SK-N-SH treated with all-trans-retinoic acid at 6 μM for 48 hours (cell line): ENCODE measurements at regions not wholly inside any gene's neighbourhood (a gene's known extent, or its start where the extent isn't known, plus 50 kb on each side); places are given as distances from the start of the nearest gene placed in this dataset.
A peak's percentile ranks its signal among the peaks of the same experiment; 100 is the strongest.

ENCODE experiments used
- ATAC-seq: fragments of 200-7000 bp; cut with Tn5 transposase; 3 replicates; pipeline ENCODE4 v1.9.1; 2020; ENCODE audit warnings: mild to moderate bottlenecking, moderate library complexity
- ARNTL ChIP-seq: fragments of 450-650 bp; formaldehyde crosslinking; IDR thresholded peaks from 2 replicates; pipeline ENCODE4 v1.5.0; 2020; ENCODE audit warnings: low read depth, mild to moderate bottlenecking, moderate library complexity, borderline replicate concordance
- BACH2 ChIP-seq: fragments of 250-450 bp; sonication (Bioruptor Pico); IDR thresholded peaks from 2 replicates; pipeline ENCODE4 v1.9.0; 2021; ENCODE audit warnings: mild to moderate bottlenecking, borderline replicate concordance
- CREB5 ChIP-seq: fragments of 250-450 bp; sonication (Bioruptor Pico); IDR thresholded peaks from 2 replicates; pipeline ENCODE4 v1.5.1; 2020; ENCODE audit warnings: low read depth, mild to moderate bottlenecking, moderate library complexity
- CSDC2 ChIP-seq: fragments of 250-450 bp; sonication (Bioruptor Pico); IDR thresholded peaks from 2 replicates; pipeline ENCODE4 v1.5.0; 2020; ENCODE audit warnings: mild to moderate bottlenecking, moderate library complexity
- CSRNP3 ChIP-seq: fragments of 250-450 bp; sonication (Bioruptor Pico); IDR thresholded peaks from 2 replicates; pipeline ENCODE4 v1.5.1; 2021; ENCODE audit warnings: mild to moderate bottlenecking, moderate library complexity
- ESRRG ChIP-seq: fragments of 250-450 bp; sonication (Bioruptor Pico); IDR thresholded peaks from 2 replicates; pipeline ENCODE4 v1.6.1; 2021; ENCODE audit warnings: mild to moderate bottlenecking
- GLIS3 ChIP-seq: fragments of 250-450 bp; sonication (Bioruptor Pico); IDR thresholded peaks from 2 replicates; pipeline ENCODE4 v1.5.0; 2020; ENCODE audit warnings: mild to moderate bottlenecking, moderate library complexity
- ISL1 ChIP-seq: fragments of 250-450 bp; sonication (Bioruptor Pico); IDR thresholded peaks from 2 replicates; pipeline ENCODE4 v2.1.2; 2022; ENCODE audit warnings: mild to moderate bottlenecking, moderate library complexity
- PATZ1 ChIP-seq: fragments of 250-450 bp; sonication (Bioruptor Pico); IDR thresholded peaks from 2 replicates; pipeline ENCODE4 v1.8.0; 2020; ENCODE audit warnings: mild to moderate bottlenecking, moderate library complexity, borderline replicate concordance
- POU6F1 ChIP-seq: fragments of 250-450 bp; sonication (Bioruptor Pico); IDR thresholded peaks from 2 replicates; pipeline ENCODE4 v1.8.0; 2021; ENCODE audit warnings: low read depth, mild to moderate bottlenecking, moderate library complexity, borderline replicate concordance
- PPARA ChIP-seq: fragments of 250-450 bp; sonication (Bioruptor Pico); IDR thresholded peaks from 2 replicates; pipeline ENCODE4 v1.5.0; 2020; ENCODE audit warnings: mild to moderate bottlenecking, borderline replicate concordance
- RARB ChIP-seq: fragments of 250-450 bp; sonication (Bioruptor Pico); IDR thresholded peaks from 2 replicates; pipeline ENCODE4 v1.8.0; 2021; ENCODE audit warnings: mild to moderate bottlenecking, moderate library complexity
- SNAI2 ChIP-seq: fragments of 250-450 bp; sonication (Bioruptor Pico); IDR thresholded peaks from 2 replicates; pipeline ENCODE4 v1.5.0; 2020; ENCODE audit warnings: mild to moderate bottlenecking, moderate library complexity
- TOX ChIP-seq: fragments of 250-450 bp; sonication (Bioruptor Pico); IDR thresholded peaks from 2 replicates; pipeline ENCODE4 v1.8.0; 2021; ENCODE audit warnings: mild to moderate bottlenecking, moderate library complexity, borderline replicate concordance
- TSHZ2 ChIP-seq: fragments of 250-450 bp; sonication (Bioruptor Pico); IDR thresholded peaks from 2 replicates; pipeline ENCODE4 v1.5.0; 2020; ENCODE audit warnings: mild to moderate bottlenecking, moderate library complexity
- ZC3H10 ChIP-seq: fragments of 250-450 bp; sonication (Bioruptor Pico); IDR thresholded peaks from 2 replicates; pipeline ENCODE4 v1.5.1; 2021; ENCODE audit warnings: mild to moderate bottlenecking, moderate library complexity
- ZFP3 ChIP-seq: fragments of 250-450 bp; sonication (Bioruptor Pico); IDR thresholded peaks from 2 replicates; pipeline ENCODE4 v1.5.0; 2020; ENCODE audit warnings: mild to moderate bottlenecking, moderate library complexity
- ZNF565 ChIP-seq: fragments of 450-650 bp; formaldehyde crosslinking; conservative IDR thresholded peaks from 2 replicates; pipeline ENCODE4 v1.5.0; 2020; ENCODE audit warnings: low read depth, mild to moderate bottlenecking, moderate library complexity
- ZNF70 ChIP-seq: fragments of 450-650 bp; formaldehyde crosslinking; IDR thresholded peaks from 2 replicates; pipeline ENCODE4 v1.5.0; 2020; ENCODE audit warnings: mild to moderate bottlenecking, moderate library complexity

GRCh38 chr17:63019138-63019873 is 53.3 kb downstream of the TANC2 start:
- ATAC-seq = no peak
- no peak for TF ChIP-seq RARB (CRISPR knock-in tag)
- no peak for TF ChIP-seq BACH2
- TF ChIP-seq CREB5 = no peak
- TF ChIP-seq PPARA (CRISPR knock-in tag) = no peak
- no peak for TF ChIP-seq CSRNP3 (CRISPR knock-in tag)
- TF ChIP-seq GLIS3 (CRISPR knock-in tag) = no peak
- TF ChIP-seq ARNTL (CRISPR knock-in tag) = no peak
- TF ChIP-seq ZNF70 (CRISPR knock-in tag) = no peak
- TF ChIP-seq ZNF565 = no peak
- no peak for TF ChIP-seq PATZ1 (CRISPR knock-in tag)
- TF ChIP-seq ZC3H10 (CRISPR knock-in tag) = no peak
- no peak for TF ChIP-seq TSHZ2
- TF ChIP-seq SNAI2 (CRISPR knock-in tag) = no peak
- TF ChIP-seq CSDC2 (CRISPR knock-in tag) = no peak

GRCh38 chr17:63022567-63022966 is 56.5 kb downstream of the TANC2 start:
- no peak; the same call in 2 of the 3 replicates for ATAC-seq
- TF ChIP-seq CSRNP3 (CRISPR knock-in tag) (no peak), BACH2 (no peak), ZFP3 (CRISPR knock-in tag) (no peak), PPARA (CRISPR knock-in tag) (no peak), ISL1 (CRISPR knock-in tag) (no peak), GLIS3 (CRISPR knock-in tag) (no peak), POU6F1 (no peak), ESRRG (no peak), TOX (CRISPR knock-in tag) (no peak), RARB (CRISPR knock-in tag) (no peak)

- TF ChIP-seq CREB5 = no peak
- no peak for TF ChIP-seq ESRRG
- TF ChIP-seq RARB (CRISPR knock-in tag) = no peak
- TF ChIP-seq ZNF70 (CRISPR knock-in tag) = no peak
- no peak for TF ChIP-seq TSHZ2
- TF ChIP-seq BACH2 = no peak
- no peak for TF ChIP-seq CSRNP3 (CRISPR knock-in tag)
- TF ChIP-seq, all 23 proteins: peak for 0
- ATAC-seq = peak; percentile 34; the same call in 2 of the 3 replicates
These were observed 57.0 kb downstream of the TANC2 start for GRCh38 chr17:63023049-63023448.
